Epithelial cell of esophagus (primary cell): ENCODE measurements at regions not wholly inside any gene's neighbourhood (a gene's known extent, or its start where the extent isn't known, plus 50 kb on each side); places are given as distances from the start of the nearest gene placed in this dataset.

Experiments
- DNase-seq: peaks from one replicate; pipeline ENCODE4 v3.0.0; 2010; ENCODE audit warnings: low read depth
- H3K4me3 ChIP-seq: 2 replicates; pipeline ENCODE4 v1.5.1; 2011; ENCODE audit warnings: mild to moderate bottlenecking, low read length, control low read depth
- TF ChIP-seq, protein P1 (sequence below): IDR thresholded peaks from 2 replicates; pipeline ENCODE4 v1.5.1; 2011; ENCODE audit warnings: low read depth, mild to moderate bottlenecking, low read length, control low read depth, inconsistent platforms; ENCODE audit not compliant: insufficient read depth; ENCODE audit errors: missing control alignments

- TF ChIP-seq, protein P1, sequence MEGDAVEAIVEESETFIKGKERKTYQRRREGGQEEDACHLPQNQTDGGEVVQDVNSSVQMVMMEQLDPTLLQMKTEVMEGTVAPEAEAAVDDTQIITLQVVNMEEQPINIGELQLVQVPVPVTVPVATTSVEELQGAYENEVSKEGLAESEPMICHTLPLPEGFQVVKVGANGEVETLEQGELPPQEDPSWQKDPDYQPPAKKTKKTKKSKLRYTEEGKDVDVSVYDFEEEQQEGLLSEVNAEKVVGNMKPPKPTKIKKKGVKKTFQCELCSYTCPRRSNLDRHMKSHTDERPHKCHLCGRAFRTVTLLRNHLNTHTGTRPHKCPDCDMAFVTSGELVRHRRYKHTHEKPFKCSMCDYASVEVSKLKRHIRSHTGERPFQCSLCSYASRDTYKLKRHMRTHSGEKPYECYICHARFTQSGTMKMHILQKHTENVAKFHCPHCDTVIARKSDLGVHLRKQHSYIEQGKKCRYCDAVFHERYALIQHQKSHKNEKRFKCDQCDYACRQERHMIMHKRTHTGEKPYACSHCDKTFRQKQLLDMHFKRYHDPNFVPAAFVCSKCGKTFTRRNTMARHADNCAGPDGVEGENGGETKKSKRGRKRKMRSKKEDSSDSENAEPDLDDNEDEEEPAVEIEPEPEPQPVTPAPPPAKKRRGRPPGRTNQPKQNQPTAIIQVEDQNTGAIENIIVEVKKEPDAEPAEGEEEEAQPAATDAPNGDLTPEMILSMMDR, result no peak
Observed at GRCh38 chr17:33582661-33583060, 289.6 kb upstream of the ASIC2 start.

DNA sequence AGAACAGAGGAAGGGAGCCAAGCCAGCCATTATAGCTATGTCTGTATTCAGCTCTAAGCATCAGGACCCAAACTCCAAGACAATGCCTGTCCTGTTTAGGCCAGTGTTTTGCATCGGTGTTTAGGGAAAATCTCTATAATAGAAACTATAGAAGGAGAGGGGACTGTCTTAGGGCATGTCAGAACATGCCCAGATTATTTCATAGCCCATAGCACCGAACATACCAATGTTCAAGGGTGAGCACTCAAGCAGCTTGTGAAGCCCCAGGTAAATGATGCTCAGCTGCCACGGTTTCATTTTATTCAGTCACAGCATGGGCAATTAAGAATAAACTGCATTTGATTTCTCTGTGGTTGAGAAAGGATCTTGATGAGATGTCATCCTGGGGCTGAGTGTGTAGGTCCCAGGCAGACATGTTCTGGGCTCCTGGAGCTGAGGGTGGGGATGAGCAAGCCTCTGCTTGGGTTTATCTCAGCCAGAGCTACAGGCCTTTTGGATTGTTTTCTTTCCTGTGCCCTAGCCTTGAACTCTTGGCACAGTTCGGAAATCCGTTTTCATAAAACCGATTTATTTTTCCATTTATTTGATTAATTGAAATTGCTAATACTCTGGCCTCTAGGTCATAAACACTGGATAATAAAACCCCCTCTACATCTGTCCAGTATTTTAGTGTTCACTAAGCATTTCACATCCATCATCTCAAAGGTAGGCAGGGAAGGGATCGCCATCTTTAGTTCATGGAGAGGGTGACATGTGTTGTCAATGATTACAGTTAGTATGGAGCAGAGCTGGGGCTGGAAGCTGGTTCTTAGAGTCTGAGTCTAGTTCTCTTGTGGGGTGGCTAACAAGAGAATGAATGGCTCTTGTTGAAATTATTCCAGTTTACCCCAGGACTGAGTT lies 290.7 kb upstream of the ASIC2 start:
- TF ChIP-seq, protein P1, result no peak
- DNase-seq, result peak; percentile 27
- H3K4me3 ChIP-seq, result no peak overlapping the region

More at GRCh38 chr17:33582661-33583060, 289.6 kb upstream of the ASIC2 start:
- no peak for DNase-seq
- no peak overlapping the region for H3K4me3 ChIP-seq

DNA sequence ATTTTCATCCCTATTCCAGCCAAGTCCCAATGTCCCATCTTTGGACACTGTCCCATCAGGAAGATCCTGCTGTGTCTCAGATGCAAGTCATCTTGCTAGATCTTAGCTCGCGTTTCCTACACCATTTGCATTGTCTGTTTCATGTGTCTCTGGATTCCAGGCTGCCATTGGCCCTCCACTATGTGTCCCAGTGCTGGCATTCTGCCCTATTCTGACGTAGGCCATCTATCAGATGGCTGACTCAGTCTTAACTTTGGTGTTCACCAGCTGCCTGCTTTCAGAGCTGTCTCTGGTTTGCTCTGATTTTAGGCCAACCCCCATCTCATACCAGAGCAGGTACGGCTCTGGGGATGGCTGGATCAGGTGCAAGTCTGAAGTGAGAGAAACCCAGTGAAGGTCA lies 300.9 kb upstream of the ASIC2 start:
- no peak for DNase-seq
- no peak overlapping the region for H3K4me3 ChIP-seq
- TF ChIP-seq, protein P1, result no peak

GRCh38 chr17:33595828-33596227 lies 302.7 kb upstream of the ASIC2 start:
- TF ChIP-seq, protein P1, result no peak
- H3K4me3 ChIP-seq, result no peak overlapping the region
- DNase-seq, result no peak

- no peak for DNase-seq
Observed at GRCh38 chr17:33596899-33597298, 303.8 kb upstream of the ASIC2 start.

DNA sequence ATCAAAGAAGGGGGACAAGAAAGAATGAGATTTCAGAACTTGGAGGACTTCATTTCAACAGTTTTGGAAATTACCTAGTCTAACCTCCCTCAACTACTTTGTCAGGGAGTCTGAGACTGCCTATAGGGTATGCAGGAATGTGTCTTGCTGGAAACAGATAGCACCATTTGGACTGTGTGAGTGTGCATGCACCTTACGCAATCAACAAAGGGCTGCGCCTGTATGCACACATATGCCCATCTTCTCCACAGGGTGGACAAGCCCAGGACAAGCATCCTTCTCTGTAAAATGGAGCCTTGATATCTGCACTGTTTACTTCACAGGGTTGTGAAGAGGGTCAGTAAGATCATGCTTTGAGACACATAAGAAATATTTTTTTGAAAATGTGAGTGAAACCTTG lies 305.7 kb upstream of the ASIC2 start:
- H3K4me3 ChIP-seq, result no peak overlapping the region
- no peak for DNase-seq
- TF ChIP-seq, protein P1, result no peak

More at GRCh38 chr17:33596899-33597298, 303.8 kb upstream of the ASIC2 start:
- no peak overlapping the region for H3K4me3 ChIP-seq
- TF ChIP-seq, protein P1, result no peak

GRCh38 chr17:33602981-33603380 lies 309.9 kb upstream of the ASIC2 start:
- no peak overlapping the region for H3K4me3 ChIP-seq
- TF ChIP-seq, protein P1, result no peak
- DNase-seq, result no peak
